Activated CD8-positive, alpha-beta memory T cell treated with anti-CD3 and anti-CD28 coated beads, Interleukin-2, amount 10 ng/mL, durations not matched to agents 7 days and 5 days (primary cell): ENCODE measurements at regions not wholly inside any gene's neighbourhood (a gene's known extent, or its start where the extent isn't known, plus 50 kb on each side); places are given as distances from the start of the nearest gene placed in this dataset.
A peak's percentile ranks its signal among the peaks of the same experiment; 100 is the strongest.

Source experiments
- ATAC-seq: fragments of 150-1000 bp; cut with Tn5 transposase; one replicate; pipeline ENCODE4 v1.10.0; 2021; ENCODE audit warnings: moderate library complexity
- CTCF ChIA-PET: fragments of 350-600 bp; sonication (Branson Sonifier 250); formaldehyde crosslinking; loops from one replicate; lab custom pipeline; 2021; ENCODE audit warnings: antibody characterized with exemption; lab: Charles Lee
- DNase-seq: peaks from one replicate; pipeline ENCODE4 v3.0.0-alpha.2; 2020
- H3K27ac Mint-ChIP-seq: one replicate; pipeline ENCODE4 v1.8.0; 2021; ENCODE audit warnings: mild to moderate bottlenecking, mixed read lengths
- H3K27me3 Mint-ChIP-seq: one replicate; pipeline ENCODE4 v1.8.0; 2021; ENCODE audit warnings: mixed read lengths
- H3K36me3 Mint-ChIP-seq: one replicate; pipeline ENCODE4 v1.8.0; 2021; ENCODE audit warnings: mild to moderate bottlenecking, mixed read lengths
- H3K4me1 Mint-ChIP-seq: one replicate; pipeline ENCODE4 v1.8.0; 2021; ENCODE audit warnings: mixed read lengths
- H3K4me3 Mint-ChIP-seq: one replicate; pipeline ENCODE4 v1.8.0; 2021; ENCODE audit warnings: mild to moderate bottlenecking, moderate library complexity, mixed read lengths
- H3K9me3 Mint-ChIP-seq: one replicate; pipeline ENCODE4 v1.8.0; 2022; ENCODE audit warnings: low read depth, mixed read lengths

DNA sequence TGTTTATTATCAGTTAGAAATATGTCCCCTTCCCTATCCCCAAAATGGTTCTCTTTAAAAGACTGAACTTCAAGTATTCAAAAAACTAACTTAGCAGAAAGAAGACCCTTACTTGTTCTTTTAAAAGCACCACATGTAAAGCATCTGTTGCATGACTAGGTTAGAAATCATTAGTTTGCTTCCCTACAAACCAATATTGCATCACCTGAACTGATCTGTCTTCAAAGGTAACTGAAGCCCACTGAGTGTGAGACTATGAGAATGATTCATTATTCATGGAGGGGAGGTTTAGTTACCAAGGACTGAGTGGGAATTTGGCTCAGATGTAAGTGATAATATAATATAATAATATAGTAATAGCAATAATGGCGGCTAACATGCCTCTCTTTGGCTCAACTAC lies 231.7 kb downstream of the SPRY1 start:
- H3K9me3 Mint-ChIP-seq: peaks cover 14% of the 10 kb centered on the region
- DNase-seq (no peak), ATAC-seq (no peak)
- H3K36me3 Mint-ChIP-seq: peaks cover 14% of the 10 kb centered on the region
- no peak overlapping the region for H3K4me3 Mint-ChIP-seq
- CTCF ChIA-PET: interaction anchor here (1.0 to 1.6 kb wide), 2 partner anchors 64 to 224 kb away, joined by 3 read pairs; no protein-coding TSS in a partner anchor
- H3K27me3 Mint-ChIP-seq: no peaks in the 10 kb centered on the region
- H3K27ac Mint-ChIP-seq: no peak overlapping the region
- H3K4me1 Mint-ChIP-seq: peaks cover 21% of the 10 kb centered on the region

DNA sequence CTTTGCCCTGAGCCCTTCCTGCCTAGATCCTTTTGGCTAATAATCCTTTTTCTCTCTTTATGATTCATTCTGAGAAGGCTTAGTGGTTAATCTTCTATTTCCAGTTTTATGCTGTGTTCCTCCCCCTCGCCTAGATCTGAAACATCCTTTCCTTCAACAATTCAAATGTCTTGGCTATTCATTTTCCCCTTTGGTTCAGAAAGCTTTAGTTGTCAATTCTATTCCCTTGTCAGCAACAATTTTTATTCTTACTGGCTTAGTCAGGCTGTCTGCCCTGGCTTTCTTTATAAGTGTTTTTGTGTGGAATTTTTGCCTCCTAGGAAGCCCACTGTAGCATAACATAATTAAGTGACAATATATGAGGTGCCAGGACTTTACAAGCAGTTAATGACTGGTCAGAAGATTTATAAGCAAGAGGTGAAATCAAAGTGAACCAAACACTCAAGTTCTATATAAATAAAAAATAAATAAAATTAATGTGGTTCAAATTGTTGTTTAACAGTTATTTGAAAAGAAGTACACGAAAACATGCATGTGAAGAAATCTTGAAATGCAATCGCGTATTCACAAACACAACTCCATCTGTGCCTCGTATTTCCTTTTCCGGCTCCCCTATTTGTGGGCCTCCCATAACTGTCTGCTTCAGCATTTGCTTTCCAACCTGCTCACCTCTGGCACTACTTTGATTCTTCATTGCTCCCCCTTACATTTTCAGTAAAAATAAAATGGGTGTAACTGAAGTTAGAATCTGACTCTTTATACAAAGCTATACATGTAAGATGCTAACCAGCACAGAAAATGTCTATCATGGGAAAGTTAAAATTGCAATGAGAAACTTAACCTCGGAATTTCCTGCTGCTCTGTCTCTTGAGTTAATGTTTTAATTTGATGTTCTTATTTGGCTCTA lies 235.4 kb downstream of the SPRY1 start:
- Mint-ChIP-seq H3K27ac (no peak overlapping the region), H3K4me1 (peaks cover 8% of the 10 kb centered on the region), H3K9me3 (peaks cover 6% of the 10 kb centered on the region), H3K36me3 (peaks cover 10% of the 10 kb centered on the region), H3K27me3 (no peaks in the 10 kb centered on the region), H3K4me3 (no peak overlapping the region)
- no peak for DNase-seq
- CTCF ChIA-PET: no interaction called here
- ATAC-seq: no peak

DNA sequence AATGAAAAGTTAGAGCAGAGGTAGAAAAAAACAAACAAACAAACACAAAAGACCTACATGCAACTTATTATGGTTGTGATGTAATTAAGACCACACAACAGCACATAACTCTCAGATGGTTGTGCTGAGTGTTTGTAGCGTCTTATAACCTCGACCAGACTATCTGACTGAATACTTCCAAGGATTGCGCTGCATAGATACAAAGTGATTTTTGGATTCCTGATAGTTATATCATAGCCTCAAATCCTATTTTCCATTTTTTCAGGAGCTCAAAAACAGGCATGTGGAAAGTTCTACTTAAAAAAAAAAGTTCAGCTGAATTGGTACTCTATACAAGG lies 236.1 kb downstream of the SPRY1 start:
- Mint-ChIP-seq H3K4me1 (peaks cover 8% of the 10 kb centered on the region), H3K27ac (no peak overlapping the region), H3K9me3 (peaks cover 6% of the 10 kb centered on the region), H3K4me3 (no peak overlapping the region), H3K27me3 (no peaks in the 10 kb centered on the region), H3K36me3 (peaks cover 14% of the 10 kb centered on the region)
- ATAC-seq: no peak
- no peak for DNase-seq
- CTCF ChIA-PET: no interaction called here

DNA sequence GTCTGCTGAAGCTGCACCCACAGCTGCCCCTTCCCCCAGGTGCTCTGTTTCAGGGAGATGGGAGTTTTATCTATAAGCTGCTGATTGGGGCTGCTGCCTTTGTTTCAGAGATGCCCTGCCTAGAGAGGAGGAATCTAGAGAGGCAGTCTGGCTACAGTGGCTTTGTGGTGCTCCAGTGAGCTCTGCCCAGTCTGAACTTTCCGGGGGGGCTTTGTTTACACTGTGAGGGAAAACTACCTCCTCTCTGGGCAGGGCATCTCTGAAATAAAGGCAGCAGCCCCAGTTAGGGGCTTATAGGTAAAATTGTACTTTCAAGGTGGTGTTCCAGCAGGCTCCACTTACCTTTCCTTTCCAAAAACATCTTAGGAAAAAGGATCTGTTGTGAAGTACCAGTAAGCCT lies 242.2 kb downstream of the SPRY1 start:
- Mint-ChIP-seq H3K36me3 (peaks cover 25% of the 10 kb centered on the region), H3K27ac (no peak overlapping the region), H3K4me1 (peaks cover 8% of the 10 kb centered on the region), H3K27me3 (no peaks in the 10 kb centered on the region), H3K4me3 (no peak overlapping the region), H3K9me3 (peaks cover 6% of the 10 kb centered on the region)
- CTCF ChIA-PET: no interaction called here
- ATAC-seq (no peak), DNase-seq (no peak)

DNA sequence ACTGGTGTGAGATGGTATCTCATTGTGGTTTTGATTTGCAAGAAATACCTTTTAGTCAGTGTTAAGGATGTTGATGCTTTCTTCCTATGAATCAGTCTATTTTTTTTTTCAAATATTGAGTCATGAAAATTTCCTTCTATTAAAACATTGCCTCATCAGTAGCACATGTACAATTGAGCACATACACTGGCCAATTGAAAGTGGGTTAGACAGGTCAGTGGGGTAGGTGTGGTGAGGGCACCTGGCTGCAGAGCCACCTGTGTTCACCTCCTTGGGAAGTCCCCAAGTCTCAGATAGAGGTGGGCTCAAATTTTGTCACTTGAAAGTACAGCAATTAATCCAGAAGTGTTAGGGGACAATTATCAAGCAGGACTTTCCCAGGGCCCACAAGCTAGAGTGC lies 243.7 kb downstream of the SPRY1 start:
- H3K27ac Mint-ChIP-seq: peak overlapping the region; percentile 60
- H3K4me3 Mint-ChIP-seq: no peak overlapping the region
- H3K9me3 Mint-ChIP-seq: peaks cover 6% of the 10 kb centered on the region
- CTCF ChIA-PET: no interaction called here
- peaks cover 23% of the 10 kb centered on the region for H3K36me3 Mint-ChIP-seq
- peak; percentile 55 for ATAC-seq
- peaks cover 8% of the 10 kb centered on the region for H3K4me1 Mint-ChIP-seq
- DNase-seq: no peak
- H3K27me3 Mint-ChIP-seq: no peaks in the 10 kb centered on the region

DNA sequence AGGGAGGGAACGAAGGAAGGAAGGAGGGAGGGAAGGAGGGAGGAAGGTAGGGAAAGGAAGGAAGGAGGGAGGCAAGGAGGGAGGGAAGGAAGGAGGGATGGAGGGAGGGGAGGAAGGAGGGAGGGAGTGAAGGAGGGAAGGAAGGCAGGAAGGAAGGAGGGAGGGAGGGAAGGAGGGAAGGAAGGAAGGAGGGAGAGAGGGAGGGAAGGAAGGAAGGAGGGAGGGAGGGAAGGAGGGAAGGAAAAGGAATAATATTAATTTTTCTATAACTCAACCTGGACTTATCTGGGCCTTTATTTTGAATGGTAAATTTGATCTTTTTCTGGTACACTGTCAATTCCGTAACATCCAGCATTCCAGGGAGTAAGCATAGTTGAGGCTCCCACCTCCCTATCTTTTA lies 244.2 kb downstream of the SPRY1 start:
- H3K36me3 Mint-ChIP-seq: peaks cover 23% of the 10 kb centered on the region
- ATAC-seq (no peak), DNase-seq (no peak)
- CTCF ChIA-PET: no interaction called here
- H3K4me3 Mint-ChIP-seq: no peak overlapping the region
- H3K4me1 Mint-ChIP-seq: peaks cover 8% of the 10 kb centered on the region
- H3K27ac Mint-ChIP-seq: no peak overlapping the region
- H3K9me3 Mint-ChIP-seq: peaks cover 6% of the 10 kb centered on the region
- no peaks in the 10 kb centered on the region for H3K27me3 Mint-ChIP-seq

DNA sequence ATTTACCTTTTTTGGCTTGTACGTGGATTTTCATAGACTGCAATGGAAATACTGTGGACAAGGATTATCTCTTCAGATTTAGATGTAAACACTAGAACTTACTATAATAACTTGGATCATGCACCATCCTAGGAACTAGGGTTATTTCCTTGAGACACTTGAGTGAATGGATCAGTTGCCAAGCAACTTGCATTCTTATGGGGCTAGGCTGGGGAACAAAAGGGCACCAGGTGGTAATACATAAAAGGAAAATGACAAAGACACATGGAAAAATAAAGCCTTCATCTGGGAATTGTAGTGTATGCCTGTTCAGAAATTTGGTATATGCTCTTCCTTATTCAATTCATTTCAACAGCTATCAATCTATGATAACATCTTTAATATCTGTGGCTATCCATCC lies 247.1 kb downstream of the SPRY1 start:
- CTCF ChIA-PET: no interaction called here
- DNase-seq: no peak
- Mint-ChIP-seq H3K27me3 (no peaks in the 10 kb centered on the region), H3K9me3 (no peaks in the 10 kb centered on the region), H3K36me3 (peaks cover 6% of the 10 kb centered on the region), H3K4me3 (no peak overlapping the region), H3K4me1 (peaks cover 8% of the 10 kb centered on the region), H3K27ac (no peak overlapping the region)
- ATAC-seq: no peak

DNA sequence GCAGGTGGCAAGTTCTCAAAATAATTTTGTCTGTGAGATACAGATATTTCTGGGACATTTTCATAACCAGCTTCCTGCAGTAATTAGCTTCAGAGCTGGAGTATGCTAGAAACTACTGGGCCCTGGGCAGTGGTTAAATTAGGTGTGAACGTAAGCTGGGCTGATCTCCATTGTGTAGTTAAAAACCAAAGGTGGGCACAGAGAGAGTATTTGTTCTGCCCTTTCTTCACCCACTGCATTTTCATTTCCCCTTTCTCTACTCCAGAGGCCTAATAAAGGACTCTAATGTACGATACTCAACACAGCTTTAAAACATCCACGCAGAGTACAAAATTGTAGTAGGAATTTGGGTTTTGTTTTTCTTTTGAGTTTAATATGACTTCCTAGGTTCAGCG lies 252.7 kb downstream of the SPRY1 start:
- H3K36me3 Mint-ChIP-seq: peaks cover 1% of the 10 kb centered on the region
- CTCF ChIA-PET: interaction anchor here (1.7 kb wide), 1 partner anchor 250 kb away, joined by 4 read pairs; no protein-coding TSS in a partner anchor
- no peak for DNase-seq
- H3K4me1 Mint-ChIP-seq: no peaks in the 10 kb centered on the region
- H3K27ac Mint-ChIP-seq: no peak overlapping the region
- no peaks in the 10 kb centered on the region for H3K9me3 Mint-ChIP-seq
- H3K27me3 Mint-ChIP-seq: no peaks in the 10 kb centered on the region
- H3K4me3 Mint-ChIP-seq: no peak overlapping the region
- ATAC-seq: no peak

DNA sequence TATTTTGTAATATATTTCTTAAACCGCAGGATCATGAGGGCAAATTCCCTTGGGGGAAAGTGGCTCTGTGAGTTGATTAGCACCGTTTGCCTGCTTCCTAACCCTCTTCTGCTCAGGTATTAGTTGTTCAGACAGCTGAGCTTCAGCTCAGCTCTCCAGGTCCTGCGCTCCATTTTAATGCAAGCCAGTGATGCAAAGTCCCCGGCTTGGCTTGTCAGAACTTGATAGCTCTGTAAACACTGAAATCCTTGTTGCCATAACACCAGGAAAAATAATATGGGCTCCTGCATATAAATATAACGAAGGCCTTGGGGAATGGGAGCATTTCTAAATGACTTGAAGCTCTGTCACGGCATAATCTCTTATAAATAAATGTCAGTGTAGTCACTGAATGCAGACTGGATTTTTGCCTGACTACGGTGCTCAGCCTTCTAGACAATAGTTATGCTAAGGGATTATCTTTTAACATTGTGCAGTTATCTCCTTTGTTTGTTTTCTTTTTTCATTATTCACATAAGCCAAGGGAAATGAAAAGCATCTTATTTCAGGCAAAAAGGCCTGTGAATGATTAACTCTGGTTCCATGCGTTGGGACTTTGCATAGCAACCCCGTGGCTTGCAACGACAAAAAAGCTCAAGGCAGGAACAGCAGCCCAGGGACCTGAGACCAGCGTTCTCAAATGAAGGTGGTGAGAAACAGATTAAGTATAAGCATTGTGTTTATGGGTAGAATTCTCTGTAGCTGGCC lies 253.2 kb downstream of the SPRY1 start:
- Mint-ChIP-seq H3K4me1 (no peaks in the 10 kb centered on the region), H3K36me3 (peaks cover 1% of the 10 kb centered on the region), H3K27me3 (no peaks in the 10 kb centered on the region), H3K27ac (no peak overlapping the region), H3K4me3 (no peak overlapping the region), H3K9me3 (no peaks in the 10 kb centered on the region)
- no peak for ATAC-seq
- CTCF ChIA-PET: interaction anchor here (1.1 to 1.7 kb wide), 2 partner anchors 14 to 251 kb away, joined by 3 to 4 read pairs; no protein-coding TSS in a partner anchor
- DNase-seq: no peak

DNA sequence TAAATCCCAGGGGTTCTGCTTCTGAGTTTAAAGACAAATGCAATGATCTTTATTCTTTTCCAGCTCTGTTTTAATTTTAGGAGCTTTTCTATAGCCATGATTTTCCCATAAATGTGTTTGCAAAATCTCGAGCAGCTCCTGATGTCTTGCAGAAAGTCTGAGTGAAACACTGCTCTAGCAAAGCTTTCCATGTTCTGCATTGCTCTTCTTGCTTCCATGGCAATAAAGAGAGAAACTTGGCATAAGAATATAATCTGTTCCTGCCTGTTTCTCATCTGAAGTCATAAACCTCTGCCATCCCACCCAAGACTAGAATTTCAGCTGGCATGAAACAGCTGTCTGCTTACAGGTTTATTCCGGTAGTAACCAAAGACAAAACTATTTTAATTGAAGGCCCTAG lies 254.5 kb downstream of the SPRY1 start:
- Mint-ChIP-seq H3K27ac (no peak overlapping the region), H3K36me3 (peaks cover 6% of the 10 kb centered on the region), H3K9me3 (no peaks in the 10 kb centered on the region), H3K4me3 (no peak overlapping the region), H3K4me1 (no peaks in the 10 kb centered on the region), H3K27me3 (no peaks in the 10 kb centered on the region)
- ATAC-seq: no peak
- no peak for DNase-seq
- CTCF ChIA-PET: interaction anchor here (0.9 kb wide), 1 partner anchor 10 kb away, joined by 3 read pairs; no protein-coding TSS in a partner anchor

DNA sequence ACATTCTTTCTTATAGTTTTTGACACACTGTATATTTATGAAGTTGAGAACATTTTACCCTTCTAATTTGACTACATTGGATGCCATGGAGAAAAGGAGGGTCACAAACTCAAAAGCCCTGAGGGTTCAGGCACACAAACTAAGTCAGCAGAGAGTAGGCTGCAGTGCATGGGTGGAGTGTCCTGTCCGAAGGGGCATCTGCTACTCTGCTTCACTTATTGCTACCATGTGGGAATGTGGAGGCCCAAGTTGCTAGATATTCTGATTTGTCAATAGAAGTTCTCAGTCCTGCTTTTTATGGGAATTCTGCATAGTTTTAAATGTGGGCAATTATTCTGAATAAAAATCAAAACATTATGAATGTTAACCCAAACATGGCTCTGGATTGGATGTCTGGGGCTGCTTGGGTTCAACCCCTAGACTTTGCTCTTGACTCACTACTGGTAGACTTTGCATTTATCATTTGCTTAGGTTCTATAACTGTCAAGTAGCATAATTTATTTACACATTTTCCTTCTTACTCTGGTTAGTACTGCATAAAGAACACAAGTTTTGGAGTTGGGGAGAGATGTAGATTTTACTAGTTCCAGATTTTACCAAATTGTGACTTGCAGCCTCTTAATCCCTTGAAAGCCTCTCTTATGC lies 255.1 kb downstream of the SPRY1 start:
- DNase-seq (no peak), ATAC-seq (no peak)
- no peaks in the 10 kb centered on the region for H3K27me3 Mint-ChIP-seq
- no peaks in the 10 kb centered on the region for H3K9me3 Mint-ChIP-seq
- no peak overlapping the region for H3K27ac Mint-ChIP-seq
- no peak overlapping the region for H3K4me3 Mint-ChIP-seq
- CTCF ChIA-PET: no interaction called here
- H3K4me1 Mint-ChIP-seq: no peaks in the 10 kb centered on the region
- H3K36me3 Mint-ChIP-seq: peaks cover 6% of the 10 kb centered on the region

DNA sequence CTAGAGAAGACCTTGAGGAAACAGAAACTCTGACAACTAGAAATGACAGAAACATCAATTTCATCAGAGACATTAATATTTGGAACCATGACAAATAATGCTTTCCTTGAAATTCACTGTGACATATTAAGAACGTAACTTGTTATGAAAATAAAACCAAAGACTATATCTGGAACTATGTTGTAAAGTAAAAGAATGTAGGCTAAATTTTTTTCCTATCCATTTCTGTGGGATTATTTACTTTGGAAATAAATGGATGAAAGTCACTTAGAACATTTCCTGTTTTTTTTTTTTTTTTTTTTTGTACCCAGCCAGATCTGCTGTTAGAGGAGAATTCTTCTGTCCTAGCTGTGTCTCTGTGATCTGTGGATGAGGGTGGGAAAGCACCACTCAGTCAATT lies 255.9 kb downstream of the SPRY1 start:
- CTCF ChIA-PET: no interaction called here
- Mint-ChIP-seq H3K4me3 (no peak overlapping the region), H3K27ac (no peak overlapping the region), H3K27me3 (no peaks in the 10 kb centered on the region), H3K4me1 (no peaks in the 10 kb centered on the region), H3K36me3 (peaks cover 12% of the 10 kb centered on the region), H3K9me3 (peaks cover 6% of the 10 kb centered on the region)
- ATAC-seq (no peak), DNase-seq (no peak)

DNA sequence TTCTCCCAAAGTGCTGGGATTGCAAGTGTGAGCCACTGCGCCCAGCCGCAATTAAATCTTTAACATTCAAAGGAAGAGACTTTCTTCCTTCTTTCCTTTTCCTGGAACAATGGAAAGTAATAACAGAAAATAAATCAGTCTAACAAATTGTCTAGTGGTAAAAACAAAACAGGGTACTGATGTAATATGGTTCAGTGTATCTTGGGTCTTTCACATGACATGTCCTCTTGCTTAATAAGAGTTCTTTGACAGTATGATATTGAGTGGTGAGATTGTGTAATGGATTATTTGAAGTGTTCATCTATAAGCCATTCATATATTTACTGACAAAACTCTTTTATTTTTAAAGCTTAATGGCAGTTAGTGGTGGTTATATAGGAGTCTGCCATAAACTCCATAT lies 256.6 kb downstream of the SPRY1 start:
- Mint-ChIP-seq H3K9me3 (peaks cover 7% of the 10 kb centered on the region), H3K4me1 (no peaks in the 10 kb centered on the region), H3K27ac (no peak overlapping the region), H3K27me3 (no peaks in the 10 kb centered on the region), H3K36me3 (peaks cover 18% of the 10 kb centered on the region), H3K4me3 (no peak overlapping the region)
- DNase-seq (no peak), ATAC-seq (no peak)
- CTCF ChIA-PET: no interaction called here
